Stimulated activated CD4-positive, alpha-beta T cell treated with anti-CD3 and anti-CD28 coated beads, Interleukin-1b, Interleukin-23, amount 100 ng/mL, for 1 hour (primary cell): ENCODE measurements at regions not wholly inside any gene's neighbourhood (a gene's known extent, or its start where the extent isn't known, plus 50 kb on each side); places are given as distances from the start of the nearest gene placed in this dataset.

Experiments used
- DNase-seq, 2 donors: peaks; one replicate each; pipeline ENCODE4 v3.0.0-alpha.2; 2020; ENCODE audit warnings: low read depth in 2 of 2

- DNase-seq, result no peak
These were observed 610.2 kb downstream of the ZNF385D start for GRCh38 chr3:21140785-21141184.

GRCh38 chr3:21138085-21138484 is 612.9 kb downstream of the ZNF385D start:
- DNase-seq, result no peak

- no peak for DNase-seq
These were observed 618.1 kb downstream of the ZNF385D start for GRCh38 chr3:21132896-21133295.

- no peak for DNase-seq
These were observed 630.2 kb downstream of the ZNF385D start for GRCh38 chr3:21120826-21121225.

- no peak for DNase-seq
These were observed 633.6 kb downstream of the ZNF385D start for GRCh38 chr3:21117370-21117769.

GRCh38 chr3:21109056-21109455 is 642.0 kb downstream of the ZNF385D start:
- DNase-seq, result no peak

- no peak for DNase-seq
These were observed 645.2 kb downstream of the ZNF385D start for GRCh38 chr3:21105784-21106183.

GRCh38 chr3:21100656-21101359 is 650.2 kb downstream of the ZNF385D start:
- DNase-seq, result no peak

- DNase-seq, result no peak
These were observed 656.3 kb downstream of the ZNF385D start for GRCh38 chr3:21094686-21095085.

- no peak for DNase-seq
These were observed 677.4 kb downstream of the ZNF385D start for GRCh38 chr3:21073561-21073960.

GRCh38 chr3:21067031-21067813 is 683.8 kb downstream of the ZNF385D start:
- no peak for DNase-seq

- no peak for DNase-seq
These were observed 688.1 kb downstream of the ZNF385D start for GRCh38 chr3:21062831-21063294.

- DNase-seq, result no peak
These were observed 691.6 kb downstream of the ZNF385D start for GRCh38 chr3:21059404-21059803.

GRCh38 chr3:21056293-21056692 is 694.7 kb downstream of the ZNF385D start:
- DNase-seq, result no peak

GRCh38 chr3:21055015-21055414 is 696.0 kb downstream of the ZNF385D start:
- DNase-seq, result no peak

GRCh38 chr3:21054064-21054463 is 696.9 kb downstream of the ZNF385D start:
- DNase-seq, result no peak

- no peak for DNase-seq
These were observed 701.5 kb downstream of the ZNF385D start for GRCh38 chr3:21049334-21050062.

- no peak for DNase-seq
These were observed 707.9 kb downstream of the ZNF385D start for GRCh38 chr3:21043139-21043538.

GRCh38 chr3:21042184-21042583 is 708.8 kb downstream of the ZNF385D start:
- no peak for DNase-seq

GRCh38 chr3:21041621-21042020 is 709.4 kb downstream of the ZNF385D start:
- DNase-seq, result no peak

- DNase-seq, result no peak
These were observed 714.1 kb downstream of the ZNF385D start for GRCh38 chr3:21036888-21037287.

- DNase-seq, result no peak
These were observed 722.6 kb downstream of the ZNF385D start for GRCh38 chr3:21028412-21028811.
